Gastrocnemius medialis (tissue), 4 donors: ENCODE measurements at regions not wholly inside any gene's neighbourhood (a gene's known extent, or its start where the extent isn't known, plus 50 kb on each side); places are given as distances from the start of the nearest gene placed in this dataset.
"Not testable (repeated sequence)": the region's sequence is repeated elsewhere in the genome, so short reads cannot be mapped to it uniquely, and the experiment has no call there.

Experiments
- ATAC-seq, 2 donors: fragments of 150-250 bp; one replicate each; pipeline ENCODE4 v1.9.1; 2016
- DNase-seq, 2 donors: peaks; one replicate each; pipeline ENCODE4 v3.0.0-alpha.2; 2019
- H3K27ac ChIP-seq, 4 donors: fragments of 200-600 bp; sonication (generic); 1 replicate in 1 of 4; 2 replicates in 3 of 4; pipeline ENCODE4 v1.5.1; 2016 to 2018; ENCODE audit warnings: mild to moderate bottlenecking in 2 of 4, moderate library complexity in 1 of 4
- H3K27me3 ChIP-seq, 3 donors: fragments of 200-600 bp; sonication (generic) in 2 of 3; 1 replicate in 1 of 3; 2 replicates in 2 of 3; pipeline versions ENCODE4 v1.5.1 to v1.6.0; 2016 to 2019; ENCODE audit warnings: mild to moderate bottlenecking in 1 of 3, moderate library complexity in 1 of 3
- H3K36me3 ChIP-seq, 2 donors: fragments of 200-600 bp; sonication (generic) in 1 of 2; one replicate each; pipeline ENCODE4 v1.5.1; 2017 to 2018
- H3K4me1 ChIP-seq, 2 donors: fragments of 200-600 bp; sonication (generic) in 1 of 2; one replicate each; pipeline ENCODE4 v1.5.1; 2016 to 2017; ENCODE audit warnings: mild to moderate bottlenecking in 2 of 2
- H3K4me3 ChIP-seq, 4 donors: fragments of 200-600 bp; sonication (generic) in 3 of 4; 1 replicate in 1 of 4; 2 replicates in 3 of 4; pipeline ENCODE4 v1.5.1; 2016 to 2019; ENCODE audit warnings: mild to moderate bottlenecking in 2 of 4
- H3K9me3 ChIP-seq, 3 donors: fragments of 200-600 bp; sonication (generic) in 2 of 3; 1 replicate in 1 of 3; 2 replicates in 2 of 3; pipeline ENCODE4 v1.5.1; 2016 to 2019
- in situ Hi-C, 4 donors: fragments of 200-750 bp; cut with MboI; loops; one replicate each; pipeline versions ENCODE4 v1.15.0 to v1.8.0; 2017; ENCODE audit warnings: low sequenced_read_pairs in 4 of 4
- intact Hi-C: fragments of 100-400 bp; cut with DNase I; formaldehyde crosslinking; loops from one replicate; pipeline ENCODE4 v1.15.1; 2023; ENCODE audit warnings: low total_unique reads

GRCh38 chr15:30688684-30689083 lies 62.8 kb downstream of the ARHGAP11B start:
- intact Hi-C loops, in situ Hi-C loops, H3K9me3 ChIP-seq, H3K4me1 ChIP-seq, H3K27me3 ChIP-seq, DNase-seq, H3K4me3 ChIP-seq, ATAC-seq, H3K27ac ChIP-seq, H3K36me3 ChIP-seq: not testable (repeated sequence)

- intact Hi-C loops, in situ Hi-C loops, H3K4me1 ChIP-seq, H3K27me3 ChIP-seq, H3K4me3 ChIP-seq, H3K36me3 ChIP-seq, H3K9me3 ChIP-seq, H3K27ac ChIP-seq: not testable (repeated sequence)
- peak; percentile 53 to 56 for ATAC-seq
- peak in 1 of 2 donors; percentile 23 for DNase-seq
These were observed 64.2 kb downstream of the ARHGAP11B start for GRCh38 chr15:30690153-30690552.

- H3K4me1 ChIP-seq, ATAC-seq, in situ Hi-C loops, H3K36me3 ChIP-seq, H3K9me3 ChIP-seq, H3K27me3 ChIP-seq, H3K4me3 ChIP-seq, intact Hi-C loops, DNase-seq, H3K27ac ChIP-seq: not testable (repeated sequence)
These were observed 69.9 kb downstream of the ARHGAP11B start for GRCh38 chr15:30695811-30696210.

- H3K4me3 ChIP-seq, H3K36me3 ChIP-seq, H3K27ac ChIP-seq, intact Hi-C loops, DNase-seq, in situ Hi-C loops, ATAC-seq, H3K4me1 ChIP-seq, H3K27me3 ChIP-seq, H3K9me3 ChIP-seq: not testable (repeated sequence)
These were observed 70.7 kb downstream of the ARHGAP11B start for GRCh38 chr15:30696439-30697314.

GRCh38 chr15:30697315-30697685 lies 71.4 kb downstream of the ARHGAP11B start:
- H3K4me1 ChIP-seq, H3K27ac ChIP-seq, H3K9me3 ChIP-seq, H3K36me3 ChIP-seq, intact Hi-C loops, DNase-seq, H3K4me3 ChIP-seq, in situ Hi-C loops, H3K27me3 ChIP-seq, ATAC-seq: not testable (repeated sequence)

- intact Hi-C loops = not testable (repeated sequence)
These were observed 74.2 kb downstream of the ARHGAP11B start for GRCh38 chr15:30700006-30700597.

GRCh38 chr15:30707976-30708685 lies 82.2 kb downstream of the ARHGAP11B start:
- H3K27ac ChIP-seq, intact Hi-C loops, in situ Hi-C loops, DNase-seq, H3K36me3 ChIP-seq, H3K9me3 ChIP-seq, H3K4me1 ChIP-seq, ATAC-seq, H3K4me3 ChIP-seq, H3K27me3 ChIP-seq: not testable (repeated sequence)

More at GRCh38 chr15:30700006-30700597, 74.2 kb downstream of the ARHGAP11B start:
- H3K36me3 ChIP-seq, in situ Hi-C loops, H3K4me3 ChIP-seq, DNase-seq, H3K4me1 ChIP-seq, ATAC-seq, H3K27ac ChIP-seq, H3K27me3 ChIP-seq, H3K9me3 ChIP-seq: not testable (repeated sequence)

GRCh38 chr15:30708809-30709208 lies 82.9 kb downstream of the ARHGAP11B start:
- H3K36me3 ChIP-seq, in situ Hi-C loops, H3K27ac ChIP-seq, H3K4me1 ChIP-seq, ATAC-seq, DNase-seq, H3K9me3 ChIP-seq, H3K27me3 ChIP-seq, H3K4me3 ChIP-seq, intact Hi-C loops: not testable (repeated sequence)

- in situ Hi-C loops, H3K27me3 ChIP-seq: not testable (repeated sequence)
These were observed 92.2 kb downstream of the ARHGAP11B start for GRCh38 chr15:30718038-30718643.

GRCh38 chr15:30719363-30719762 lies 93.4 kb downstream of the ARHGAP11B start:
- H3K27ac ChIP-seq, ATAC-seq, H3K9me3 ChIP-seq, in situ Hi-C loops, H3K4me3 ChIP-seq, H3K36me3 ChIP-seq, DNase-seq, H3K27me3 ChIP-seq, intact Hi-C loops, H3K4me1 ChIP-seq: not testable (repeated sequence)

More at GRCh38 chr15:30718038-30718643, 92.2 kb downstream of the ARHGAP11B start:
- ATAC-seq, intact Hi-C loops, H3K4me3 ChIP-seq, H3K4me1 ChIP-seq, H3K36me3 ChIP-seq, H3K27ac ChIP-seq, H3K9me3 ChIP-seq, DNase-seq: not testable (repeated sequence)

- H3K36me3 ChIP-seq, DNase-seq, H3K9me3 ChIP-seq, ATAC-seq, H3K27ac ChIP-seq, H3K4me1 ChIP-seq, in situ Hi-C loops, H3K4me3 ChIP-seq, H3K27me3 ChIP-seq, intact Hi-C loops: not testable (repeated sequence)
These were observed 94.9 kb downstream of the ARHGAP11B start for GRCh38 chr15:30720825-30721224.
